ENCODE measurements at regions not wholly inside any gene's neighbourhood (a gene's known extent, or its start where the extent isn't known, plus 50 kb on each side); places are given as distances from the start of the nearest gene placed in this dataset.

DNA sequence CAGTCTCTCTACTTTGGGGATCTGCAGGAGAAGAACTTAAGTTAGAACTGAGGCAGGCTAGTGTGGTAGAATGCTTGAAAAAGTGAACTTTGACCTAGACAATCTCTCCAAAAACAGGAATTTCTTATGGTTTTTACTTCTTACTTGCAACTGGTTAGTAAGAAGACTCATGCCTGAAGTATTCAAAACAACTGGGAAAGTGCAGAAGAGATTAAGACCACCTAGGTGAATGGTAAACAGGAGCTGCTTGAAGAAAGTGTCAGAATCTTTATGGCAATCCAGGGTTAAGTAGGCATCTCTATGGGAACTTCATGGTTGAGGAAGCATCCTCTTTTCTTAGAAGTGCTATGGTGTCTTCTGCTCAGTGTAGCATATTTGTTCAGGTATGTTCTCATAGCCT, 428.6 kb upstream of the TLE4 start:
- H3K4me3 ChIP-seq, result no peak overlapping the region
- intact Hi-C loops (cut with DNase I), result no loop called here
- no peaks in the 10 kb centered on the region for H3K36me3 ChIP-seq
- DNase-seq, result no peak
- no peaks in the 10 kb centered on the region for H3K4me1 ChIP-seq
- TF ChIP-seq, protein P1, sequence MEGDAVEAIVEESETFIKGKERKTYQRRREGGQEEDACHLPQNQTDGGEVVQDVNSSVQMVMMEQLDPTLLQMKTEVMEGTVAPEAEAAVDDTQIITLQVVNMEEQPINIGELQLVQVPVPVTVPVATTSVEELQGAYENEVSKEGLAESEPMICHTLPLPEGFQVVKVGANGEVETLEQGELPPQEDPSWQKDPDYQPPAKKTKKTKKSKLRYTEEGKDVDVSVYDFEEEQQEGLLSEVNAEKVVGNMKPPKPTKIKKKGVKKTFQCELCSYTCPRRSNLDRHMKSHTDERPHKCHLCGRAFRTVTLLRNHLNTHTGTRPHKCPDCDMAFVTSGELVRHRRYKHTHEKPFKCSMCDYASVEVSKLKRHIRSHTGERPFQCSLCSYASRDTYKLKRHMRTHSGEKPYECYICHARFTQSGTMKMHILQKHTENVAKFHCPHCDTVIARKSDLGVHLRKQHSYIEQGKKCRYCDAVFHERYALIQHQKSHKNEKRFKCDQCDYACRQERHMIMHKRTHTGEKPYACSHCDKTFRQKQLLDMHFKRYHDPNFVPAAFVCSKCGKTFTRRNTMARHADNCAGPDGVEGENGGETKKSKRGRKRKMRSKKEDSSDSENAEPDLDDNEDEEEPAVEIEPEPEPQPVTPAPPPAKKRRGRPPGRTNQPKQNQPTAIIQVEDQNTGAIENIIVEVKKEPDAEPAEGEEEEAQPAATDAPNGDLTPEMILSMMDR (IDR thresholded peaks at IDR 0.05), result no peak
- H3K27me3 ChIP-seq, result no peaks in the 10 kb centered on the region
- ATAC-seq, result no peak
- H3K9me3 ChIP-seq, result no peaks in the 10 kb centered on the region
- H3K27ac ChIP-seq, result no peak overlapping the region

DNA sequence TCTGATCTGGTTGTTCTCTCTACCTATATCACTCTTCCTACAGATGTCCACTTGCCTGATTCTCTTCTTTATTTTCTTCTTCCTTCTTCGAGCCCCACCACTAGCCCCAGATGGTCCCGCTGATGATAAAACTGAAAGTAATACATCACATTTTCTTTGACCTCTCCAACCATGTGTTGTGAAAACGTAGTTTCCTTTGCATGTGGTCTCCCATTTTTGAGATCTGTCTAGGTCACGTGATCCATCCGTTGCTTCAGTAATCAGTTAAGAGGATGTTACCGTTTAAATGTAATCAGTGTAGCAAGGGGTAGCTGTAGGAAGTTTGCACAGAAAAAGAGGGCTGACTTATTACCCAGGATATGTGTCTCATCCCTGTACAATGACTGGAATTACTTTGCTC, 426.3 kb upstream of the TLE4 start:
- H3K27me3 ChIP-seq, result no peaks in the 10 kb centered on the region
- TF ChIP-seq, protein P1 (IDR thresholded peaks at IDR 0.05), result no peak
- H3K36me3 ChIP-seq, result no peaks in the 10 kb centered on the region
- no peaks in the 10 kb centered on the region for H3K9me3 ChIP-seq
- ATAC-seq, result no peak
- no peak overlapping the region for H3K4me3 ChIP-seq
- DNase-seq, result no peak
- no peak overlapping the region for H3K27ac ChIP-seq
- no peaks in the 10 kb centered on the region for H3K4me1 ChIP-seq
- intact Hi-C loops (cut with DNase I), result no loop called here

DNA sequence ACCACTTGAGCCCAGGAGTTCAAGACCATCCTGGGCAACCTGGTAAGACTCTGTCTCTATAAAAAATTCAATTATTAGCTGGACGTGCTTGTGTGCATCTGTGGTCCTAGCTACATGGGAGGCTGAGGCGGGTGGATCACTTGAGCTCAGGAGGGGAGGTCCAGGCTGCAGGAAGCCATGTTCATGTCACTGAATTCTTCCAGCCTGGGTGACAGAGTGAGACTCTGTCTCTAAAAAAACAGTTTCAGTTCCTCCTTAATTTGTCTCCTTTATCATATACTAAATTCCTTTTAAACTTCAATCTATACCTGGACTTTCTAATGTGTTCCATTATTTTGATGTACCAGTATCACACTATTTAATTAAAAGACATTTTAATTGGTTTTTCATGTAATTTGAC, 422.2 kb upstream of the TLE4 start:
- intact Hi-C loops (cut with DNase I), result no loop called here

DNA sequence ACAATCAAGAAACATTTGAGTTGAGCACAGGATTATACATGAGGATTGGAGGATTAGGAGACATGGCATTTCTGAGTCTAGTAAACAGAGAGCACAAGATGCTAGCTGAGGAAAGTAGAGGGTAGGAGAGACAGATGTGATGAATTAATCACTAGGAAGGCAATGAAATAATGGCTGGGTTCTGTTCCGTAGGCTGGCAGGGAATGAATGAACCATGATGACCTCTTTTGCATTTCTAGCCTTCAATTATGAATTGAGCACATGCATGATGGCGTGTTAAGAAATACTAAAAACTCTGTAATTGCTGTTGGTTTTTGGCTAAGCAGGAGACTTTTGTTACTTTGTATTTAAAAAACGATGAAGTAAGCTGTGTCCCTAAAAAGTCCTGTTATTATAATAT, 420.0 kb upstream of the TLE4 start:
- H3K27me3 ChIP-seq, result no peaks in the 10 kb centered on the region
- H3K9me3 ChIP-seq, result no peaks in the 10 kb centered on the region
- ATAC-seq (no peak), DNase-seq (no peak)
- no peak overlapping the region for H3K4me3 ChIP-seq
- no peaks in the 10 kb centered on the region for H3K4me1 ChIP-seq
- no peaks in the 10 kb centered on the region for H3K36me3 ChIP-seq
- TF ChIP-seq, protein P1 (IDR thresholded peaks at IDR 0.05), result no peak
- intact Hi-C loops (cut with DNase I), result no loop called here
- no peak overlapping the region for H3K27ac ChIP-seq

More for the DNA sequence above, 422.2 kb upstream of the TLE4 start:
- H3K27me3 ChIP-seq, result no peaks in the 10 kb centered on the region
- H3K4me1 ChIP-seq, result no peaks in the 10 kb centered on the region
- ATAC-seq (no peak), DNase-seq (no peak)
- H3K27ac ChIP-seq, result no peak overlapping the region
- TF ChIP-seq, protein P1 (IDR thresholded peaks at IDR 0.05), result no peak
- H3K4me3 ChIP-seq, result no peak overlapping the region
- no peaks in the 10 kb centered on the region for H3K9me3 ChIP-seq
- H3K36me3 ChIP-seq, result no peaks in the 10 kb centered on the region

DNA sequence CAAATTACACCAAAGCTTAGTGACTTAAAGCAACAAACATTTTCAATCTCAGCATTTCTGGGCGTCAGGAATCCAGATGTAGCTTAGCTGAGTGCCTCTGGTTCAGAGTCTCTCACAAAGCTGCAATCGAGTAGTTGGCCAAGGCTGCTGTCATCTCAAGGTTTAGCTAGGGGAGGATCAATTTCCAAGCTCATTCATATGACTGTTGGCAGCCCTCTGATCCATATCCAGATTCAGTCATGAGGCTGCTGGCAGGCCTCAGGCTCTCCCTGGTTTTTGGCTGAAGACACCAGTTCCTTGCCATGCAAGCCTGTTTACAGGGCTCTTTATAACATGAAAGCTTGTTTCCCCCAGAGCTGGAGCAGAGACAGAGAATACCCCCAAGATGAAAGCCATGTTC, 419.5 kb upstream of the TLE4 start:
- intact Hi-C loops (cut with DNase I), result no loop called here
- no peaks in the 10 kb centered on the region for H3K9me3 ChIP-seq
- ATAC-seq (no peak), DNase-seq (no peak)
- H3K36me3 ChIP-seq, result no peaks in the 10 kb centered on the region
- no peak overlapping the region for H3K4me3 ChIP-seq
- no peak overlapping the region for H3K27ac ChIP-seq
- H3K4me1 ChIP-seq, result no peaks in the 10 kb centered on the region
- no peaks in the 10 kb centered on the region for H3K27me3 ChIP-seq
- TF ChIP-seq, protein P1 (IDR thresholded peaks at IDR 0.05), result no peak

DNA sequence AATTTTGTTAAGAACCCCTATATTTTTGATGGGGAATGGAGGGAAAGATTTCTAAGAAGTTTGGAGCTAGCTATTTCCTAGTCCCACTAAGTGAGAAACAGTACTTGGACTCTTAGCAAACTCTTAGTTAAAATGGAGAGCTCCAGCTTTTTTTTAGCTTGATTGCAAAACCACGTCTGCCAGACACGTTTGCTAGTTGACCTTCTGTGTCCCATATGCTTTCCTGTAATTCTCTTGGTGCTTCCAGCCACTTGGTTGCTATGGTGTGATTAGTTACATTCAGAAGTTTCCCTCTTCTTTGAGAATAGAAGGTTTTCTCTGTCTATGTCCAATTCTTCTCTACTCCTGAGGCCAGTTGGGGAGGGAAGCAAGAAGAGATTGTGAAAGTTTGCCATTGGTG, 417.0 kb upstream of the TLE4 start:
- no peak overlapping the region for H3K27ac ChIP-seq
- ATAC-seq (no peak), DNase-seq (no peak)
- no peaks in the 10 kb centered on the region for H3K36me3 ChIP-seq
- no peaks in the 10 kb centered on the region for H3K9me3 ChIP-seq
- no peaks in the 10 kb centered on the region for H3K4me1 ChIP-seq
- intact Hi-C loops (cut with DNase I), result no loop called here
- TF ChIP-seq, protein P1 (IDR thresholded peaks at IDR 0.05), result no peak
- H3K27me3 ChIP-seq, result no peaks in the 10 kb centered on the region
- H3K4me3 ChIP-seq, result no peak overlapping the region

Data from upper lobe of right lung (tissue), 1 donor.